Activated CD4-positive, alpha-beta T cell treated with anti-CD3 and anti-CD28 coated beads, Interleukin-2, amount 10 ng/mL, durations not matched to agents 7 days and 5 days (primary cell): ENCODE measurements at regions not wholly inside any gene's neighbourhood (a gene's known extent, or its start where the extent isn't known, plus 50 kb on each side); places are given as distances from the start of the nearest gene placed in this dataset.

Experiments
- CTCF ChIA-PET: fragments of 350-600 bp; sonication (Branson Sonifier 250); formaldehyde crosslinking; loops from one replicate; lab custom pipeline; 2021; ENCODE audit warnings: antibody characterized with exemption; lab: Charles Lee
- POLR2A ChIA-PET: fragments of 350-600 bp; sonication (Branson Sonifier 250); formaldehyde crosslinking; loops from one replicate; lab custom pipeline; 2021; ENCODE audit warnings: antibody characterized with exemption; lab: Charles Lee
- DNase-seq: peaks from one replicate; pipeline ENCODE4 v3.0.0-alpha.2; 2020
- H3K27ac Mint-ChIP-seq: one replicate; pipeline ENCODE4 v1.8.0; 2021; ENCODE audit warnings: mild to moderate bottlenecking, moderate library complexity, mixed read lengths
- H3K27me3 Mint-ChIP-seq: one replicate; pipeline ENCODE4 v1.8.0; 2021; ENCODE audit warnings: mixed read lengths
- H3K36me3 Mint-ChIP-seq: one replicate; pipeline ENCODE4 v1.8.0; 2021; ENCODE audit warnings: low read depth, mixed read lengths
- H3K4me1 Mint-ChIP-seq: one replicate; pipeline ENCODE4 v1.8.0; 2021; ENCODE audit warnings: mixed read lengths
- H3K4me3 Mint-ChIP-seq: one replicate; pipeline ENCODE4 v1.8.0; 2021; ENCODE audit warnings: mild to moderate bottlenecking, moderate library complexity, mixed read lengths
- H3K9me3 Mint-ChIP-seq: one replicate; pipeline ENCODE4 v1.8.0; 2021; ENCODE audit warnings: mixed read lengths

- peaks cover 7% of the 10 kb centered on the region for H3K27me3 Mint-ChIP-seq
- POLR2A ChIA-PET, result no interaction called here
- H3K36me3 Mint-ChIP-seq, result no peaks in the 10 kb centered on the region
- no peak for DNase-seq
- no peaks in the 10 kb centered on the region for H3K4me1 Mint-ChIP-seq
- CTCF ChIA-PET, result no interaction called here
- H3K4me3 Mint-ChIP-seq, result no peak overlapping the region
- H3K9me3 Mint-ChIP-seq, result no peaks in the 10 kb centered on the region
- H3K27ac Mint-ChIP-seq, result no peak overlapping the region
Observed at GRCh38 chr16:54389836-54390494, 103.4 kb upstream of the IRX3 start.

GRCh38 chr16:54385141-54385540 is 98.6 kb upstream of the IRX3 start:
- Mint-ChIP-seq H3K4me3 (no peak overlapping the region), H3K9me3 (peaks cover 10% of the 10 kb centered on the region), H3K27me3 (peaks cover 3% of the 10 kb centered on the region), H3K27ac (no peak overlapping the region), H3K36me3 (no peaks in the 10 kb centered on the region), H3K4me1 (no peaks in the 10 kb centered on the region)
- CTCF ChIA-PET, result no interaction called here
- DNase-seq, result no peak
- POLR2A ChIA-PET, result no interaction called here

- H3K9me3 Mint-ChIP-seq, result peaks cover 19% of the 10 kb centered on the region
- POLR2A ChIA-PET, result no interaction called here
- H3K36me3 Mint-ChIP-seq, result no peaks in the 10 kb centered on the region
- H3K27ac Mint-ChIP-seq, result no peak overlapping the region
- DNase-seq, result no peak
- CTCF ChIA-PET, result no interaction called here
- no peak overlapping the region for H3K4me3 Mint-ChIP-seq
- no peaks in the 10 kb centered on the region for H3K27me3 Mint-ChIP-seq
- no peaks in the 10 kb centered on the region for H3K4me1 Mint-ChIP-seq
Observed at GRCh38 chr16:54381601-54382313, 95.2 kb upstream of the IRX3 start.

GRCh38 chr16:54375071-54375470 is 88.5 kb upstream of the IRX3 start:
- Mint-ChIP-seq H3K4me3 (no peak overlapping the region), H3K9me3 (peaks cover 9% of the 10 kb centered on the region), H3K36me3 (no peaks in the 10 kb centered on the region), H3K4me1 (peaks cover 3% of the 10 kb centered on the region), H3K27ac (no peak overlapping the region), H3K27me3 (peaks cover 34% of the 10 kb centered on the region)
- ChIA-PET CTCF (no interaction called here), POLR2A (no interaction called here)
- DNase-seq, result no peak

GRCh38 chr16:54373534-54374520 is 87.2 kb upstream of the IRX3 start:
- no peak overlapping the region for H3K4me3 Mint-ChIP-seq
- POLR2A ChIA-PET, result no interaction called here

GRCh38 chr16:54370278-54371040 is 83.9 kb upstream of the IRX3 start:
- Mint-ChIP-seq H3K27me3 (peaks cover 37% of the 10 kb centered on the region), H3K4me3 (no peak overlapping the region), H3K9me3 (no peaks in the 10 kb centered on the region), H3K36me3 (no peaks in the 10 kb centered on the region), H3K27ac (no peak overlapping the region), H3K4me1 (peaks cover 3% of the 10 kb centered on the region)
- ChIA-PET POLR2A (no interaction called here), CTCF (interaction anchor here (0.6 kb wide), 1 partner anchor 1516 kb away, joined by 3 read pairs; no protein-coding TSS in a partner anchor)
- no peak for DNase-seq

More at GRCh38 chr16:54373534-54374520, 87.2 kb upstream of the IRX3 start:
- no peak for DNase-seq
- CTCF ChIA-PET, result no interaction called here
- Mint-ChIP-seq H3K9me3 (peaks cover 6% of the 10 kb centered on the region), H3K27me3 (peaks cover 37% of the 10 kb centered on the region), H3K27ac (no peak overlapping the region), H3K36me3 (no peaks in the 10 kb centered on the region), H3K4me1 (peaks cover 3% of the 10 kb centered on the region)

- Mint-ChIP-seq H3K4me3 (no peak overlapping the region), H3K27ac (no peak overlapping the region), H3K36me3 (no peaks in the 10 kb centered on the region), H3K9me3 (no peaks in the 10 kb centered on the region), H3K4me1 (peaks cover 3% of the 10 kb centered on the region), H3K27me3 (peaks cover 31% of the 10 kb centered on the region)
- ChIA-PET CTCF (no interaction called here), POLR2A (no interaction called here)
- DNase-seq, result no peak
Observed at GRCh38 chr16:54369861-54370260, 83.3 kb upstream of the IRX3 start.

GRCh38 chr16:54366943-54367342 is 80.4 kb upstream of the IRX3 start:
- Mint-ChIP-seq H3K9me3 (no peaks in the 10 kb centered on the region), H3K27ac (no peak overlapping the region), H3K4me1 (no peaks in the 10 kb centered on the region), H3K27me3 (peaks cover 26% of the 10 kb centered on the region), H3K36me3 (no peaks in the 10 kb centered on the region), H3K4me3 (no peak overlapping the region)
- POLR2A ChIA-PET, result no interaction called here
- no peak for DNase-seq
- CTCF ChIA-PET, result no interaction called here

- Mint-ChIP-seq H3K9me3 (no peaks in the 10 kb centered on the region), H3K27me3 (peaks cover 30% of the 10 kb centered on the region), H3K27ac (no peak overlapping the region), H3K4me1 (no peaks in the 10 kb centered on the region), H3K36me3 (no peaks in the 10 kb centered on the region), H3K4me3 (no peak overlapping the region)
- CTCF ChIA-PET, result interaction anchor here (0.6 kb wide), 1 partner anchor 18 kb away, joined by 3 read pairs; no protein-coding TSS in a partner anchor
- POLR2A ChIA-PET, result no interaction called here
- no peak for DNase-seq
Observed at GRCh38 chr16:54365990-54366634, 79.5 kb upstream of the IRX3 start.

GRCh38 chr16:54363766-54364165 is 77.2 kb upstream of the IRX3 start:
- Mint-ChIP-seq H3K27ac (no peak overlapping the region), H3K27me3 (peaks cover 24% of the 10 kb centered on the region), H3K4me1 (no peaks in the 10 kb centered on the region), H3K9me3 (no peaks in the 10 kb centered on the region), H3K36me3 (no peaks in the 10 kb centered on the region), H3K4me3 (no peak overlapping the region)
- ChIA-PET POLR2A (no interaction called here), CTCF (no interaction called here)
- DNase-seq, result no peak

- POLR2A ChIA-PET, result no interaction called here
Observed at GRCh38 chr16:54362591-54363206, 76.1 kb upstream of the IRX3 start.

GRCh38 chr16:54361246-54361645 is 74.7 kb upstream of the IRX3 start:
- CTCF ChIA-PET, result no interaction called here
- Mint-ChIP-seq H3K27me3 (peaks cover 24% of the 10 kb centered on the region), H3K36me3 (no peaks in the 10 kb centered on the region), H3K9me3 (no peaks in the 10 kb centered on the region), H3K4me3 (no peak overlapping the region), H3K27ac (no peak overlapping the region), H3K4me1 (no peaks in the 10 kb centered on the region)
- POLR2A ChIA-PET, result no interaction called here
- DNase-seq, result no peak

More at GRCh38 chr16:54362591-54363206, 76.1 kb upstream of the IRX3 start:
- no peak for DNase-seq
- Mint-ChIP-seq H3K27ac (no peak overlapping the region), H3K9me3 (no peaks in the 10 kb centered on the region), H3K27me3 (peaks cover 24% of the 10 kb centered on the region), H3K4me3 (no peak overlapping the region), H3K36me3 (no peaks in the 10 kb centered on the region), H3K4me1 (no peaks in the 10 kb centered on the region)
- CTCF ChIA-PET, result no interaction called here
